ENCODE measurements at regions not wholly inside any gene's neighbourhood (a gene's known extent, or its start where the extent isn't known, plus 50 kb on each side); places are given as distances from the start of the nearest gene placed in this dataset.

DNA sequence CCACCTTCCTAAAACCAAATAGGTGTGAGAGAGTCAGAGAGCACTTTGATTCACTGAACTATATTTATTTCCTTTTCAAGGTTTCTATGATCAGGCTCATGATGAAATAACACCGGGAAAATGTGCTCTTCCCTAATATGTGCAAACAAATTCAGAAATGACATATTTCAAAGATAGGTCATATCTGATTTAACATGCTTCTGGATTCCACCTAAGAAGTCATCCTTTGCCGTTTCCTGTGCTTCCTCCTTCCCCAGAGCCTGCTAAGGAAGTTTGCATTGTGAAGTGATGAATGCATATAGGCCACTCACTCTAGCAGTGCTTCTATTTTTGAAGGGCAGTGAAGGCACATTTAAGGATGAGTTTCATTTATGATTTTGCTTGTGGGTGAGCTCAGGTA is 327.6 kb downstream of the TDRD15 start:
- TF ChIP-seq, protein P1, sequence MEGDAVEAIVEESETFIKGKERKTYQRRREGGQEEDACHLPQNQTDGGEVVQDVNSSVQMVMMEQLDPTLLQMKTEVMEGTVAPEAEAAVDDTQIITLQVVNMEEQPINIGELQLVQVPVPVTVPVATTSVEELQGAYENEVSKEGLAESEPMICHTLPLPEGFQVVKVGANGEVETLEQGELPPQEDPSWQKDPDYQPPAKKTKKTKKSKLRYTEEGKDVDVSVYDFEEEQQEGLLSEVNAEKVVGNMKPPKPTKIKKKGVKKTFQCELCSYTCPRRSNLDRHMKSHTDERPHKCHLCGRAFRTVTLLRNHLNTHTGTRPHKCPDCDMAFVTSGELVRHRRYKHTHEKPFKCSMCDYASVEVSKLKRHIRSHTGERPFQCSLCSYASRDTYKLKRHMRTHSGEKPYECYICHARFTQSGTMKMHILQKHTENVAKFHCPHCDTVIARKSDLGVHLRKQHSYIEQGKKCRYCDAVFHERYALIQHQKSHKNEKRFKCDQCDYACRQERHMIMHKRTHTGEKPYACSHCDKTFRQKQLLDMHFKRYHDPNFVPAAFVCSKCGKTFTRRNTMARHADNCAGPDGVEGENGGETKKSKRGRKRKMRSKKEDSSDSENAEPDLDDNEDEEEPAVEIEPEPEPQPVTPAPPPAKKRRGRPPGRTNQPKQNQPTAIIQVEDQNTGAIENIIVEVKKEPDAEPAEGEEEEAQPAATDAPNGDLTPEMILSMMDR (IDR thresholded peaks at IDR 0.05; ENCODE audit: insufficient read depth, low read depth, low read length, missing control alignments), result no peak
- peak; percentile 10 for DNase-seq (ENCODE audit: low read depth)
- H3K4me3 ChIP-seq (ENCODE audit: low read length), result no peak overlapping the region

DNA sequence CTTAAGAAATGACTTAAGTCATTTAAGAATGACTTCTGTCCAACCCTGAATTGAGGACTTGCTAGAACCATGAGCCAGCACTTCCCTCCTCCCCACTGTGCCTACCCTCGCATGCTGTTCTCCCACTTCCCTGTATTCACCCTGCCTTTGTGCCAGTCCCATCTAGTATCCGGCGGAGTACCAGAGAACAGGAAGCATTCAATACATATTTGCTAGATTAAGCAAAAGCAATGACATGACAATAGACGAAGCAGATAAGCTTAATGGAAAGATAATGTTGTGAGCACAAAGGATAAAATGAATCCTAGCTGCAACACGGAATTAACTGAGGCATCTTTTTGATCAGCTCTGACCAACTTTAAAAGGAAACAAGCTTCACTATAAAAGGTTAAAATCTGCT is 328.5 kb downstream of the TDRD15 start:
- TF ChIP-seq, protein P1 (IDR thresholded peaks at IDR 0.05; ENCODE audit: insufficient read depth, low read depth, low read length, missing control alignments), result no peak
- H3K4me3 ChIP-seq (ENCODE audit: low read length), result no peak overlapping the region
- DNase-seq (ENCODE audit: low read depth), result no peak

DNA sequence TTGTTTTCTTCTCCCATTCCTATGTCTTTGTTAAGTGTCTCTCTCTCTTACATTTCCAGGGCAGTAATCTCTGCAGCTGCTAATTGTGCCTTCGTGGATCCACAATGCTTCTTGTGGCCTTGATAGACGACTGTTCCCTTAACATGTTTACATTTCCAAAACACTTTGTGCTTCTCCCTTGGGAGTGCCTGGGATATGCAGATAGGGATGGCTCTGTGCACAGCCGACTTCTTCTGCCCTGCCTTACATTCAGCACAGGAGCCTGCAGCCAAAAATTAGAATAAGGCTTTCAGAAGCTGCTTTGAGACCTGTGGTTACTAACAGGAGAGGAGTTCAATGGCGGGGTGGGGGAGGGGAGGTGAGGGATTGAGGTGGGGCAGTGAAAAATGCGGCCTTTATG is 328.9 kb downstream of the TDRD15 start:
- no peak overlapping the region for H3K4me3 ChIP-seq (ENCODE audit: low read length)
- no peak for DNase-seq (ENCODE audit: low read depth)
- TF ChIP-seq, protein P1 (IDR thresholded peaks at IDR 0.05; ENCODE audit: insufficient read depth, low read depth, low read length, missing control alignments), result no peak

DNA sequence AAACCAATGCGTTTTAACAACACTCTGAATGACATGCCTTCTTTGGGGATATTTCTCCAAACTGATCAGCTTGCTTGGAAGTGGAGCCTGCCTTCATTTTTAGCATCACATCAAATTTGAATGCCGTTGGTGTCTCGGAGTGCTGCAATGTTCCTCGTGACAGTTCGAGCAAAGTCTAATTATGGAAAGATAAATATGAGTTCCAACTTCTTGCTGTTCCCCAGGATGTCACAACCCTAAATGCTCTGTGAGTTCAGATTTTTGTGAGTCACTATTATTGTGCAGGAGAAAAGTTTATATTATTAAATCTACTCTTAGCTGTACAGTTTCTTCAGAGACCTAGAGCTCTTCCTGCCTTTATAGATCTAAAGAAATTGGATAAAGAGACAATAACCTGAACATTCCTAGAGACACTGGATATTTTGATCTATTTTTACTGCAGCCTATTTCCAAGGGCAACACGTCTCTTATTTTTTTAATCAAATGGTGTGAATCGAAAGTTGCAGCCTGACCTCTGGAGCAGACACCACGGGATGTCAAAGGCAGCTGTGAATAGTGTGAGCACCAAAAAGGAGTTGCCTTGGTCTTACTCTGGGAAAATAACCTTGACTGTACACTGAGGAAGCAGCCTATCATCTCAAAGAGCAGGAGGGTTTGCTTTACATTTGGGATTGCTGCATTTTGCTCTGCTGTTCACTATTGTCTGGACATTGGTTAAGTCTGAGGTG is 330.1 kb downstream of the TDRD15 start:
- DNase-seq (ENCODE audit: low read depth), result no peak
- no peak overlapping the region for H3K4me3 ChIP-seq (ENCODE audit: low read length)
- TF ChIP-seq, protein P1 (IDR thresholded peaks at IDR 0.05; ENCODE audit: insufficient read depth, low read depth, low read length, missing control alignments), result no peak

DNA sequence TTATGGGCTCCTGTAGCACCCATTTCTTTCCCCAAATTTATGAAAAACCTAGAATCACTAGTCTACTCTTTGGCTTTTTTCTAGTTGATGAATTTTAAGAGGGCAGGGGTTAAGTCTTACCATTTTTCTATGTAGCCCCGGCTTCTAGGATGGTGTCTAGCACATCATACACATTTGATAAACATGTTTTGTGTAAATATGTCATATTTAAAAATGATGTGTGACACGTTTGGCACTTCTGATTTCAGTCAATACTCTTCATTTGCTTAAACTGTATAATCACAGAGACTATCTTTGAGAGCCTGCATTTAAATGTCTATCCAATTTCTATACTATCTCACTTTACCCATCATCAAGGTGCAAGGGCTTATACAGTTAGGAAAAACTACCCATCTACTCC is 331.1 kb downstream of the TDRD15 start:
- TF ChIP-seq, protein P1 (IDR thresholded peaks at IDR 0.05; ENCODE audit: insufficient read depth, low read depth, low read length, missing control alignments), result no peak
- no peak for DNase-seq (ENCODE audit: low read depth)
- H3K4me3 ChIP-seq (ENCODE audit: low read length), result no peak overlapping the region

DNA sequence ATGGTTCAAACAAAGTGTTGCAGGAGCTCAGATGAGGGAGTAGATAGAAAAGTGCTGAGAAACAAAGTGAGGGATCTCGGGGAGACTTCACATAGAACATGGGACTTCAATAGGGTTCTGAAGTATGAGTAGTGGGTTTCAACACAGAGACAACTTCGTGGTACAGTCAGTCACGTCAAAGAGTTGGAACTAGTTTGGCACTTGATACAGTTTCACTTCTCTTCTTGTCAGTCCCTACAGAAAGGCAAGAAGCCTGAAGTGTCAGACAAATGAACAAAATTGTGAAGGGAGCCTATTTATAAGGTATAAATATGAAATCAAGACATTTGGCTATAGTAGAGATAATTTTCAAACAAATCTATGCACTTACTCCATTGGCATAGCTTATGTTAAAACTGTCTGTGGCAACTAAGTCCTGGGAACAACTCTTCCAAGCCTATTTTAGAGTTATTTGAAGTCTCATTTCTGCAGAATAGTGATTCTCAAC is 338.0 kb downstream of the TDRD15 start:
- no peak for DNase-seq (ENCODE audit: low read depth)
- TF ChIP-seq, protein P1 (IDR thresholded peaks at IDR 0.05; ENCODE audit: insufficient read depth, low read depth, low read length, missing control alignments), result no peak
- no peak overlapping the region for H3K4me3 ChIP-seq (ENCODE audit: low read length)

Data from epithelial cell of esophagus (primary cell).